GM10248 (cell line): ENCODE measurements at regions not wholly inside any gene's neighbourhood (a gene's known extent, or its start where the extent isn't known, plus 50 kb on each side); places are given as distances from the start of the nearest gene placed in this dataset.
A peak's percentile ranks its signal among the peaks of the same experiment; 100 is the strongest.
"Not testable (repeated sequence)": the region's sequence is repeated elsewhere in the genome, so short reads cannot be mapped to it uniquely, and the experiment has no call there.

Experiments
- CTCF ChIA-PET: fragments of 300-600 bp; sonication (Branson Sonifier 250); formaldehyde crosslinking; extraction: SDS; loops from one replicate; lab custom pipeline; 2021; ENCODE audit warnings: antibody characterized with exemption; lab: Yijun Ruan, JAX
- POLR2A ChIA-PET: fragments of 350-650 bp; sonication (Branson Sonifier 250); formaldehyde crosslinking; extraction: SDS; loops from one replicate; lab custom pipeline; 2020; ENCODE audit warnings: antibody characterized with exemption; lab: Yijun Ruan, JAX
- DNase-seq: peaks from one replicate; pipeline ENCODE4 v3.0.0; 2012; ENCODE audit errors: extremely low spot score
- TF ChIP-seq, protein P1 (sequence below): IDR thresholded peaks from 2 replicates; pipeline ENCODE4 v1.5.1; 2012; ENCODE audit warnings: mild to moderate bottlenecking, low read depth; ENCODE audit errors: extremely low read depth, missing control alignments, control extremely low read depth

DNA sequence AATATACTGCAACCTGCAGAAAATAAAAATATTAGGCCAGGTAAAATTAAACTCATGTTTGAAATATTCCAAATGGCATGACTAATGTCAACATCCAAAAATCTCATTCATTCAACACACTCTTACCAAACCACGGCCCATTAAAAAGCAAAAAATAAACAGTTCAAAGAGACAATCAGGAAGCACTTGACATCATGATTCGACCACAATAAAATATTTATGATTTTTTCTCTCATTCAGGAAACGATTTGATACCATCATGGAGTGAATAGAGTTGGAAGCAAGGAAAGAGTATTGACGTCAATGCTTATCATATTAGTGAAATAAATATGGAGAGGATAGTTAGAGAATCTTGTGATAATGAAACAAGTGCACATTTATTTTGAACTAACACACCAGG, 354.1 kb downstream of the KCNJ2 start:
- TF ChIP-seq, protein P1, sequence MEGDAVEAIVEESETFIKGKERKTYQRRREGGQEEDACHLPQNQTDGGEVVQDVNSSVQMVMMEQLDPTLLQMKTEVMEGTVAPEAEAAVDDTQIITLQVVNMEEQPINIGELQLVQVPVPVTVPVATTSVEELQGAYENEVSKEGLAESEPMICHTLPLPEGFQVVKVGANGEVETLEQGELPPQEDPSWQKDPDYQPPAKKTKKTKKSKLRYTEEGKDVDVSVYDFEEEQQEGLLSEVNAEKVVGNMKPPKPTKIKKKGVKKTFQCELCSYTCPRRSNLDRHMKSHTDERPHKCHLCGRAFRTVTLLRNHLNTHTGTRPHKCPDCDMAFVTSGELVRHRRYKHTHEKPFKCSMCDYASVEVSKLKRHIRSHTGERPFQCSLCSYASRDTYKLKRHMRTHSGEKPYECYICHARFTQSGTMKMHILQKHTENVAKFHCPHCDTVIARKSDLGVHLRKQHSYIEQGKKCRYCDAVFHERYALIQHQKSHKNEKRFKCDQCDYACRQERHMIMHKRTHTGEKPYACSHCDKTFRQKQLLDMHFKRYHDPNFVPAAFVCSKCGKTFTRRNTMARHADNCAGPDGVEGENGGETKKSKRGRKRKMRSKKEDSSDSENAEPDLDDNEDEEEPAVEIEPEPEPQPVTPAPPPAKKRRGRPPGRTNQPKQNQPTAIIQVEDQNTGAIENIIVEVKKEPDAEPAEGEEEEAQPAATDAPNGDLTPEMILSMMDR = no peak
- ChIA-PET POLR2A (no interaction called here), CTCF (no interaction called here)
- no peak for DNase-seq

DNA sequence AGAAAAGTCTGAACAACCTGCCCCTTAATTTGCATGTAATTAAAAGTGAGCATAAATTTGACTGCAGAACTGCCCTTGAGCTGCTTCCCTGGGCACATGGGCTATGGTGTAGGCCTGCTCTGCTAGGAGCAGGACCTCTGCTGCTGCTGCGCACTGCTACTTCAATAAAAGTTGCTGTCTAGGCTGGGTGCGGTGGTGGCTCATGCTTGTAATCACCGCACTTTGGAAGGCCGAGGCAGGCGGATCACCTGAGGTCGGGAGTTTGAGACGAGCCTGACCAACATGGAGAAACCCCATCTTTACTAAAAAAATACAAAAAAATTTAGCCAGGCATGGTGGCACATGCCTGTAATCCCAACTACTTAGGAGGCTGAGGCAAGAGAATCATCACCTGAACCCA, 355.7 kb downstream of the KCNJ2 start:
- POLR2A ChIA-PET, DNase-seq: not testable (repeated sequence)

DNA sequence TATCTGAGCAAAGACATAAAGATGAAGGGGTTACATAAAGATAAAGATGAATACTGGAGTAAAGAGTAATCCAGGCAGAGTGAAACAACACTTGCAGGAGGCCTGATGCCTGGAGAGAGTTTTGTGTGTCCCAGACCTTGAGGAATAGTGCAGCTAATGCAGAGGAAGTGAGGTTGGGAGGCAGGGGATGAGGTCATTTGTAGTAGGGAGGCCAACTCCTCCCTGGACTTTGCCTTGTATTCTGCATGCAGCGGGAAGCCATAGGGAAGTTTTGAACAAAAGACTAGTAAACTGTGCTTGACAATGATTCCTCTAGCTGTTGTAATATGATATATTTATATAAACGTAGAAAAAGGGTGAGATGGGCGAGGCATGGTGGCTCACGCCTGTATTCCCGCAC, 356.6 kb downstream of the KCNJ2 start:
- DNase-seq = no peak
- ChIA-PET CTCF (interaction anchor here (1.3 kb wide), 1 partner anchor 26 kb away, joined by 4 read pairs; no protein-coding TSS in a partner anchor), POLR2A (no interaction called here)
- TF ChIP-seq, protein P1 = no peak

More for the DNA sequence above, 355.7 kb downstream of the KCNJ2 start:
- CTCF ChIA-PET = not testable (repeated sequence)

DNA sequence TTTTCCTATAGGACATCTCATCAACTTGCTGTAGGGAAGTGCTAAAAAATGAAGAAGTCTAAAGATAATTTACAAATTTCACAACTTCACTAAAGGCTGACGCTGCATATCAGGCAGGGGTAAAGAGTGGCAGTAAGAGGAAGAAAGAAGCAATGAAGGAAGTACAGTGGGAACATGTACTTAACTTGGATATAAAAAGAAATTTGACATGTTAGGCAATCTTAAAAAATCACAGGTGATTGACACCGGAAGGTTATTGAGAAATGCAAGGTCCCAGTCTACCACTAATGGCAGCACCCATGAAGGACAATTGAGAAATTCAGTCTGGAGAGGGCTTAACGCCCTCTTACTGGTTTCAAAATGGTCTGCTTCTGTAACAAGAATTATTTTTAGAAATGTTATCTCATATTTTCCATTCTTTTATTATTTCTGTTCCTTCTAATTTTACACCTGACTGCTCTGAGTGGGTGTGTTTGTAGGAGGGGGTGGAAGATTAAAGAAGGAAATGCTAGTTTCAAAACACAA, 358.1 kb downstream of the KCNJ2 start:
- peak; percentile 32 for DNase-seq
- POLR2A ChIA-PET = no interaction called here
- TF ChIP-seq, protein P1 = no peak
- CTCF ChIA-PET = interaction anchor here (1.2 kb wide), 1 partner anchor 25 kb away, joined by 5 read pairs; no protein-coding TSS in a partner anchor

DNA sequence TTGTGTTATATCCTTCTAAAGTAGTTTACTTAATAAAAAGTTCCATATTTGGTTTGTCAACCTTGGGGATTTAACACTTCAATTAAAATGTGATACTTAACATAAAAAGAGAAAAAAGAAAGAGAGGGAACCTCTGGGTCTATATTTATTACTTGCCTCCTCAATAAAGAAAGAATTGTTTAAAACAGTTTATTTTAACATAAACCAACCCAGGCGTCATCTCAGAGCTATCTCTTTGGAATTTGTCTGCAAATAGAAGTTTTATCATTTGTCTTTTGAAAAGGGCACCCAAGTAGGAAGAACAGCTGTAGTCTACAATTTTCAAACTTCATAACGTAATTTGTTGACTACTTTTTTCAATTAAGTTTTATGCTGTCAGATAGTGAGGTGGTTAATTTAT, 364.1 kb downstream of the KCNJ2 start:
- ChIA-PET POLR2A (no interaction called here), CTCF (interaction anchor here (1.3 to 1.6 kb wide), 3 partner anchors 19 to 54 kb away, joined by 3 to 5 read pairs (median 4); no protein-coding TSS in a partner anchor)
- TF ChIP-seq, protein P1 = no peak
- DNase-seq = no peak

DNA sequence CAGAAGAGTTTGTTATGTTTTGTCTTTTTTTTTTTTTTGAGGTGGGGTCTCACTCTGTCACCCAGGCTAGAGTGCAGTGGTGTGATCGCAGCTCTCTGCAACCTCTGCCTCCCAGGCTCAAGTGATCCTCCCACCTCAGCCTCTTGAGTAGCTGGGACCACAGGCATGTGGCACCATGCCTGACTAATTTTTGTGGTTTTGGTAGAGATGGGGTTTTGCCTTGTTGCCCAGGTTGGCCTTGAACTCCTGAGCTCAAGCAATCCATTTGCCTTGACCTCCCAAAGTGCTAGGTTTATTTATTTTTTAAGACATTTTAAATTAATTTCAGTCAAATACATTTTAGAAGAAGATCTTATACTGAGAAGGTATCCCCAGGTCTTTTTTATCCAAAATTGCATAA, 366.7 kb downstream of the KCNJ2 start:
- CTCF ChIA-PET = interaction anchor here (2.7 kb wide), 1 partner anchor 17 kb away, joined by 7 read pairs; no protein-coding TSS in a partner anchor
- POLR2A ChIA-PET = no interaction called here
- TF ChIP-seq, protein P1 = no peak
- DNase-seq = no peak

DNA sequence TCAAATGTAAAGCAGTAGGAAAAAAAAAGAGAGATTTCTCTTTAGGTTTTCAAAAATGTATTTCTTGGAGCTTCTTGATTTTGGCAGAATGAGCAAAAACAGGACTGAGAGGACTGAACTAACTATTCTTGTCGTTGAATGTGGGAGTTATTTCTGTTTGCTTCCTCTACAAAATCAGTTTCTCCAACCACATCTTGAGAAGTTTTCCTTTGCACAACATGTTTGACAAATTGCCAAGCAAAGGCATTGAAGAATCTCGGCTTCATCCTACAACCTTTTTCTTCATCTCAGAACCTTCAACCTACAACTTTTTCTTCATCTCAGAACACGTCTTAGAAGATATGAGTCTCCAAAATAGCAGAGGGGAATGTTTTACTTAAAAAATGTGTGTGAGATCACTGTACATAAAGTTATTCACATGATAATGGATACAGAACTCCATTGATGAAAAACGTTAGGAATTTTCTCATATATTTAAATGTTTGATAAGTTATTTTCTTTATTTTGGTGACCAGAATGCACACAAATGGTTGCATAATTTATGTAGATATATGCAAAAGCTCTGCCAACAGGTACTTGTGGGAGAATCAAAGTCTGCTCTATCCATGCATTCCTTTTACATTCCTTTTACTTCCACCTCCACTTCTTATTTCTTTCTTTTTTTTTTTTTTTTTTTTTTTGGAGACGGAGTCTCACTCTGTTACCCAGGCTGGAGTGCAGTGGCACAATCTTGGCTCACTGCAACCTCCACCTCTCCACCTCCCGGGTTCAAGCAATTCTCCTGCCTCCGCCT, 370.0 kb downstream of the KCNJ2 start:
- CTCF ChIA-PET = interaction anchor here (1.5 kb wide), 1 partner anchor 933 kb away, joined by 4 read pairs; no protein-coding TSS in a partner anchor
- DNase-seq = no peak
- POLR2A ChIA-PET = no interaction called here
- TF ChIP-seq, protein P1 = no peak
